DMS53 treated with DMSO at 0.1 percent for 48 hours (cell line): ENCODE measurements at regions not wholly inside any gene's neighbourhood (a gene's known extent, or its start where the extent isn't known, plus 50 kb on each side); places are given as distances from the start of the nearest gene placed in this dataset.

Experiments
- DNase-seq: peaks from one replicate; lab custom pipeline; 2025; ENCODE audit not compliant: unreplicated experiment; lab: John Stamatoyannopoulos, UW

DNA sequence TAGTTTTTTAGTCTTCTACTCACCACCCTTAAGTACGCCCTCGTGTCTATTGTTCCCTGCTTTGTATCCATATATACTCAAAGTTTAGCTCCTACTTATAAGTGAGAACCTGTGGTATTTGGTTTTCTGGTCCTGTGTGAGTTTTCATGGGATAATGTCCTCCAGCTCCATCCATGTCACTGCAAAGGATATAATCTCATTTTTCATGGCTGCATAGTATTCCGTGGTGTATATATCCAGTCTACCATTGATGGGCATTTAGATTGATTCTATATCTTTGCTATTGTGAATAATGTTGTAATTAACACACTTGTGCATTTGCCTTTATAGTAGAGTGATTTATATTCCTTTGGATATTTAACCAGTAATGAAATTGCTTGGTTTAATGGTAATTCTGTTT, 579.9 kb downstream of the CDH18 start:
- DNase-seq: no peak

GRCh38 chr5:19411936-19412335, 576.1 kb downstream of the CDH18 start:
- no peak for DNase-seq
